Choroid plexus epithelial cell (primary cell): ENCODE measurements at regions not wholly inside any gene's neighbourhood (a gene's known extent, or its start where the extent isn't known, plus 50 kb on each side); places are given as distances from the start of the nearest gene placed in this dataset.

Experiments used
- DNase-seq: peaks from one replicate; pipeline ENCODE4 v3.0.0-alpha.2; 2010; ENCODE audit warnings: low read depth
- H3K4me3 ChIP-seq: 2 replicates; pipeline ENCODE4 v1.5.1; 2011; ENCODE audit warnings: low read depth, mild to moderate bottlenecking, control low read depth, low read length, moderate library complexity
- TF ChIP-seq, protein P1 (sequence below): conservative IDR thresholded peaks from 2 replicates; pipeline ENCODE4 v1.5.1; 2011; ENCODE audit warnings: low read depth, mild to moderate bottlenecking, control low read depth, inconsistent platforms, low read length, moderate library complexity

DNA sequence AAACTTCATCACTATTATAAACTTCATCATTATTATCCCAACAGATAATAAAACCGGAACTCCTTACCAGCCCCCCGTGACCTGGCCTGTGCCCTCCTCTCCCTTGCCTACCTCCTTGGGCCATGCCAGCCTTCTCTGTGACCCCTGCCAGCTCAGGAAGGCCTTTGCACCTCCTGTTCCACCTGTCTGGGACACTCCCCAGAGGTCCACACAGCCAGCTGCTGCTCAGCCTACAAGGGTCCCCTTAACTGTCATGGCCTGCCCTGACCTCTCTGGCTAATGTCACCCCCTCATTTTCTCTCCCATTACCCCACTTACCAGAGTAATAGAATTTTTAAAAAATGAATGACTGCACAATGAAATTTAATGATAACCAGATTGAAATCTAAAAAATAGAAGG, 121.0 kb downstream of the NCOR2 start:
- TF ChIP-seq, protein P1, sequence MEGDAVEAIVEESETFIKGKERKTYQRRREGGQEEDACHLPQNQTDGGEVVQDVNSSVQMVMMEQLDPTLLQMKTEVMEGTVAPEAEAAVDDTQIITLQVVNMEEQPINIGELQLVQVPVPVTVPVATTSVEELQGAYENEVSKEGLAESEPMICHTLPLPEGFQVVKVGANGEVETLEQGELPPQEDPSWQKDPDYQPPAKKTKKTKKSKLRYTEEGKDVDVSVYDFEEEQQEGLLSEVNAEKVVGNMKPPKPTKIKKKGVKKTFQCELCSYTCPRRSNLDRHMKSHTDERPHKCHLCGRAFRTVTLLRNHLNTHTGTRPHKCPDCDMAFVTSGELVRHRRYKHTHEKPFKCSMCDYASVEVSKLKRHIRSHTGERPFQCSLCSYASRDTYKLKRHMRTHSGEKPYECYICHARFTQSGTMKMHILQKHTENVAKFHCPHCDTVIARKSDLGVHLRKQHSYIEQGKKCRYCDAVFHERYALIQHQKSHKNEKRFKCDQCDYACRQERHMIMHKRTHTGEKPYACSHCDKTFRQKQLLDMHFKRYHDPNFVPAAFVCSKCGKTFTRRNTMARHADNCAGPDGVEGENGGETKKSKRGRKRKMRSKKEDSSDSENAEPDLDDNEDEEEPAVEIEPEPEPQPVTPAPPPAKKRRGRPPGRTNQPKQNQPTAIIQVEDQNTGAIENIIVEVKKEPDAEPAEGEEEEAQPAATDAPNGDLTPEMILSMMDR: no peak
- DNase-seq: no peak
- H3K4me3 ChIP-seq: no peak overlapping the region

DNA sequence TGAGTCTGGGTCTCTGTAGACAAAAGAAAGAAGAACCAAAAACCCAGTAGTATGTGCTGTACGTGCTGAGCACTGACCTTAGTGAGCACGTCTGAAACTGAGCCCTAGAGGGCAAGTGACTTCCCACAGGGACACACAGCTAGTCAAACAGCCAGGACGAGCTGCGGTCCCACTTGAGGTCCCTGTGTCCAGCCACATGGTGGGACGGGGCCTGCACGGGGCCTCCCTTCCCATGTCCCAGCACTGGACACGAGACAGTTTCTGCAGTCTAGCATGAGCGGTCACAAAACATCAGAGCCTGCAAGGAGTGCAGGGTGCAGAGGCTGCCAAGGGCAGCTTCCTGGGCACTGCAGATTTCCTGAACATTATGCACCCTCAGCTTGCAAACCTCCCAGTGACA, 121.6 kb downstream of the NCOR2 start:
- H3K4me3 ChIP-seq: no peak overlapping the region
- TF ChIP-seq, protein P1: no peak
- no peak for DNase-seq

DNA sequence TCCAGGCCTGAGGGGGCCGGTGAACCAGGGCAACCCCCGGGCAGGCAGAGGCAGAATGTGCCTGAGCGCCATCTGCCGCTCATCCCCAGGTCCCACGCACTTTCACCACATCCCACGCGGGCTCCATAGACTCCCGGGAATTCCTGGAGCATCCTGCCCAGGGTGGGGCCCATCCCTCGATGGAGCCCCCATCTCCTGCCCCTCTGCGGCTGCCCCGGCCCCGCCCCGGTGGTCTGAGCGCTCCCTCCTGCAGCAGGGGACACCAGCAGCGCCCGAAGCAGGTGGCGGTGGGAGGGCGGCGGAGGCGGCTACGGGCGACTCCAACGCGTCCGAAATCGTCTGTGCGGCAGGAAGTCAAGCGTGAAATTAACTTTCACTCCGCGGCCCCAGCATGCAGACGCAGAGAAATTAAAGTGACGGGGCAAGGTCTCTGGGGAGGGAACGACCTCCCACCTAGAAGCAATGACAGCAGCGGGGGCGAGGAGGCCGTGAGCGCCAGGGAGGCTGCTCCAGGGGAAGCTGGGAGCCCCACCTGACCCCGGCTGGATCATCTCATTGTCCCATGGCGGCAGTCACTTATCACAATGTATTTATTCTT, 122.2 kb downstream of the NCOR2 start:
- no peak for DNase-seq
- no peak overlapping the region for H3K4me3 ChIP-seq
- TF ChIP-seq, protein P1: peak; percentile 14

DNA sequence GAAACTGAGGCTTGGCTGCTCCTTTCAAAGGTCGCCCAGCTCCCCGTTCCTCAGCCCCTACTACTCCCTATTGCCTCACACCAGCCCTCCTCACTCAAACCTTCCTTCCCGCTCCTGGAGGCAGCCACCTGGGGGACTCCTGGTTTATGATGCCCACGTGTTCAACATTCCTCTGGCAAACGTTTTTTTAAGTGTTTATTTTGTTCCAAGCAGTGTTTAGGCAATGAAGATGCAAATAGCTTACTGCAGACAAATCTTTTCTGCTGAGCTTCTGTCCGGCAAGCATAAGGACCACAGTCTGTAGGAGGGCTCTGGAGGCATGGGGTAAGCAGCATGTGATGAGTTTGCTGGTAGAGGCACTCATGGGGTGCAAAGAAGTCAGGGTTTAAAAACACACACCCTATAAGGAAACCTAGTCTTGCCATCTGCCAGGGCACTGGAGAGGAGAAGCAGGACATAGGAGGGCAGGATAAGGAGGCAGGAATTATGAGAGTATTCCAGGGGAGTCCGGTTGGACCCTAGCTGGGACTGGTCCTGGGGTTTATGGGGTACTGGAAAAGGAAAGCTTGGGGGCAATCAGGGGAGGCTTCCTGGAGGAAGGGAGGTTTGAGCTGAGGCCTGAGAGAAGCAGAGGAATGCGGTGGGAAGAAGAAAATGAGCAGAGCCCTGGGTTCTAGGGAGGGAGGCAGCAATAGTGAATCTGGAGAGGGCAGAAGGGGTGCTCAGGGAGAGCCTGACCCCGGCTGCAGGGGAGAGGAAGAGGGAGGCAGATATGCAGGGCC, 123.3 kb downstream of the NCOR2 start:
- DNase-seq: peak; percentile 42
- no peak overlapping the region for H3K4me3 ChIP-seq

DNA sequence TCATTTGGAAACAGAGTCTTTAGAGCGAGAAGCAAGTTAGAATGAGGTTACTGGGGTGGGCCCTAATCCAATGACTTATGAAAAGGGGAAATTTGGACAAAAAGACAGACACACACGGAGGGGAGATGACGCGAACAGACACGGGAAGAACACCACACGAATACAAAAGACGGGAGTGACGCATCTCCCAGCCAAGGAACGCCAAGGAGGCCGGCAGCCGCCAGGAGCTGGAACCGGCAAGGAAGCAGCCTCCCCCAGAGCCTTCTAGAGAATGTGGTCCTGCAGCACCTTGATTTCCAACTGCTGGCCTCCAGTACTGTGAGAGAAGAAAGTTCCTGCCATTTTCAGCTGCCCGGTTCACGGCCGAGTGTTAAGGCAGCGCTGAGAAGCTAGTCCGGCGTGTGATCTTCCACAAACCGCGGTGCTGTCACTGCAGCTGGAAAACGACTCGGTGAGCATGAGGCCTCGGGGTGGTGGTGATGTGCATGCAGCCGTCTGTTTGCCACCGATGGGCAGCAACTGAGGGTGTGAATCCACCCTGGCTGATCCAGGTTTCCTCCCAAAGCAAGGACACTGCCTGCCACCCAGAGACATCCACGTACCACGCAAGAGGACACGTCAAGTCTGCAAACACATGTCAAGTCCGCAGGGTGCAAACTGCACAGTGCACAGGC, 124.5 kb downstream of the NCOR2 start:
- no peak overlapping the region for H3K4me3 ChIP-seq
- TF ChIP-seq, protein P1: no peak
- DNase-seq: no peak

More for the DNA sequence above, 123.3 kb downstream of the NCOR2 start:
- TF ChIP-seq, protein P1: no peak

DNA sequence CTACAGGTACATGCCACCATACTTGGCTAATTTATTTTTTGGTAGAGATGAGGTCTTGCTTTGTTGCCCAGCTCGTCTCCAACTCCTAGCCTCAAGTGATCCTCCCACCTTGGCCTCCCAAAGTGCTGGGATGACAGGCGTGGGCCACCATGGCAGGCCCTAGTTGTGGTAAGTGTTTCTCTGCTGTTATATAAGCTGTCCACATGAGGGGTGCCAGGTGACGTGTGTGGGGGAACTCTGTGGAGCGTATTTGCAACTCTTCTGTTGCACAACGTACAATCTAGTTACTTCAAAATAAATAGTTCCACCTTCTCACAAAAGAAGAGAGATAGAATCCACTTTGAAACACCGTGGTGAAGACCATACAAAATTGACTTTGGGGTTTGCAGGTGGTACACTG, 125.1 kb downstream of the NCOR2 start:
- no peak for DNase-seq
- TF ChIP-seq, protein P1: no peak
- H3K4me3 ChIP-seq: no peak overlapping the region
